Neural cell (in vitro differentiated cells): ENCODE measurements at regions not wholly inside any gene's neighbourhood (a gene's known extent, or its start where the extent isn't known, plus 50 kb on each side); places are given as distances from the start of the nearest gene placed in this dataset.

ENCODE experiments used
- H2AFZ ChIP-seq: fragments of 200-600, 300-800 bp; sonication (generic), shearing (Covaris generic); 2 replicates; pipeline ENCODE4 v1.6.0; 2014; ENCODE audit warnings: low read depth, mild to moderate bottlenecking, antibody characterized with exemption, low read length, moderate library complexity
- H3F3A ChIP-seq: fragments of 200-600 bp; shearing (Covaris generic); 2 replicates; pipeline ENCODE4 v1.6.1; 2016; ENCODE audit warnings: mild to moderate bottlenecking, moderate library complexity, mixed read lengths, antibody characterized with exemption, low read length; ENCODE audit not compliant: insufficient read depth, poor library complexity, severe bottlenecking
- H3K27ac ChIP-seq: fragments of 200-600, 300-800 bp; sonication (generic), shearing (Covaris generic); 2 replicates; pipeline ENCODE4 v1.5.1; 2014; ENCODE audit warnings: mild to moderate bottlenecking, low read length, moderate library complexity
- H3K27me3 ChIP-seq: fragments of 300-800, 200-600 bp; sonication (generic), shearing (Covaris generic); 2 replicates; pipeline ENCODE4 v1.6.0; 2014; ENCODE audit warnings: mild to moderate bottlenecking, low read depth, low read length, moderate library complexity; ENCODE audit not compliant: insufficient read depth
- H3K36me3 ChIP-seq: fragments of 300-800, 200-600 bp; sonication (generic), shearing (Covaris generic); 2 replicates; pipeline ENCODE4 v1.5.1; 2014; ENCODE audit warnings: mild to moderate bottlenecking, antibody characterized with exemption, low read length, moderate library complexity; ENCODE audit not compliant: insufficient read depth
- H3K4me2 ChIP-seq: fragments of 300-800, 200-600 bp; sonication (generic), shearing (Covaris generic); 2 replicates; pipeline ENCODE4 v1.6.0; 2014; ENCODE audit warnings: mild to moderate bottlenecking, low read length
- H3K4me3 ChIP-seq: fragments of 300-800, 200-600 bp; sonication (generic), shearing (Covaris generic); 2 replicates; pipeline ENCODE4 v1.5.1; 2014; ENCODE audit warnings: mild to moderate bottlenecking, low read length, moderate library complexity
- H3K79me2 ChIP-seq: fragments of 200-600 bp; shearing (Covaris generic); replicated peaks from 2 replicates; pipeline ENCODE4 v1.6.0; 2014; ENCODE audit warnings: mild to moderate bottlenecking, low read length, moderate library complexity; ENCODE audit not compliant: insufficient read depth
- H3K9ac ChIP-seq: fragments of 300-800, 200-600 bp; sonication (generic), shearing (Covaris generic); 2 replicates; pipeline ENCODE4 v1.6.1; 2016; ENCODE audit warnings: mild to moderate bottlenecking, low read length, mixed read lengths
- H3K9me2 ChIP-seq: fragments of 200-600 bp; shearing (Covaris generic); 2 replicates; pipeline ENCODE4 v1.6.1; 2016; ENCODE audit warnings: mild to moderate bottlenecking, low read length, mixed read lengths; ENCODE audit not compliant: insufficient read depth
- H3K9me3 ChIP-seq: fragments of 200-600, 300-800 bp; sonication (generic), shearing (Covaris generic); 2 replicates; pipeline ENCODE4 v1.6.1; 2016; ENCODE audit warnings: mild to moderate bottlenecking, mixed run types, low read length, moderate library complexity, mixed read lengths
- H4K20me1 ChIP-seq: fragments of 200-600 bp; shearing (Covaris generic); 2 replicates; pipeline ENCODE4 v1.6.1; 2016; ENCODE audit warnings: mild to moderate bottlenecking, mixed run types; ENCODE audit not compliant: insufficient read depth
- EP300 ChIP-seq: fragments of 450-650 bp; conservative IDR thresholded peaks from 2 replicates; pipeline ENCODE4 v1.6.1; 2014; ENCODE audit warnings: antibody characterized with exemption, mild to moderate bottlenecking, moderate library complexity; ENCODE audit not compliant: poor library complexity, severe bottlenecking
- EZH2 ChIP-seq: fragments of 200-600, 300-800 bp; shearing (Covaris generic), sonication (generic); IDR thresholded peaks from 2 replicates; pipeline ENCODE4 v1.6.1; 2014; ENCODE audit warnings: antibody characterized with exemption, low read length, borderline replicate concordance, mild to moderate bottlenecking; ENCODE audit not compliant: insufficient read depth, poor library complexity, severe bottlenecking
- MXI1 ChIP-seq: fragments of 450-650 bp; conservative IDR thresholded peaks from 2 replicates; pipeline ENCODE4 v1.6.1; 2014; ENCODE audit warnings: antibody characterized with exemption, mild to moderate bottlenecking; ENCODE audit not compliant: poor library complexity, severe bottlenecking
- POLR2AphosphoS5 ChIP-seq: IDR thresholded peaks from 2 replicates; pipeline ENCODE4 v1.6.1; 2012
- RAD21 ChIP-seq: fragments of 450-650 bp; conservative IDR thresholded peaks from 2 replicates; pipeline ENCODE4 v1.6.1; 2014; ENCODE audit warnings: antibody characterized with exemption, mild to moderate bottlenecking, moderate library complexity
- REST ChIP-seq: IDR thresholded peaks from 2 replicates; pipeline ENCODE4 v1.6.1; 2012; ENCODE audit warnings: borderline replicate concordance
- SMC3 ChIP-seq: fragments of 450-650 bp; conservative IDR thresholded peaks from 2 replicates; pipeline ENCODE4 v1.6.1; 2014; ENCODE audit warnings: antibody characterized with exemption, mild to moderate bottlenecking, moderate library complexity; ENCODE audit not compliant: poor library complexity
- TAF1 ChIP-seq: IDR thresholded peaks from 2 replicates; pipeline ENCODE4 v1.6.1; 2012; ENCODE audit warnings: low read depth
- TF ChIP-seq, protein P1 (sequence below): fragments of 450-650 bp; IDR thresholded peaks from 2 replicates; pipeline ENCODE4 v1.5.1; 2014; ENCODE audit warnings: antibody characterized with exemption, mild to moderate bottlenecking, moderate library complexity; ENCODE audit not compliant: poor library complexity, severe bottlenecking

GRCh38 chr7:31192986-31193385 lies 140.9 kb downstream of the ADCYAP1R1 start:
- Histone ChIP-seq H3K27ac (no peak overlapping the region), H2AFZ (peak overlapping the region; percentile 1), H3K4me3 (peak overlapping the region; percentile 35), H3K27me3 (no peaks in the 10 kb centered on the region), H3K9me2 (no peaks in the 10 kb centered on the region), H3K9ac (no peak overlapping the region), H3K4me2 (no peak overlapping the region), H3K36me3 (no peaks in the 10 kb centered on the region), H3K9me3 (no peaks in the 10 kb centered on the region), H4K20me1 (no peaks in the 10 kb centered on the region), H3F3A (no peaks in the 10 kb centered on the region), H3K79me2 (no peaks in the 10 kb centered on the region)
- TF ChIP-seq POLR2AphosphoS5 (no peak), REST (no peak), TAF1 (no peak), EP300 (no peak), EZH2 (no peak), SMC3 (peak; percentile 77), MXI1 (no peak), RAD21 (peak; percentile 84)
- TF ChIP-seq, protein P1, sequence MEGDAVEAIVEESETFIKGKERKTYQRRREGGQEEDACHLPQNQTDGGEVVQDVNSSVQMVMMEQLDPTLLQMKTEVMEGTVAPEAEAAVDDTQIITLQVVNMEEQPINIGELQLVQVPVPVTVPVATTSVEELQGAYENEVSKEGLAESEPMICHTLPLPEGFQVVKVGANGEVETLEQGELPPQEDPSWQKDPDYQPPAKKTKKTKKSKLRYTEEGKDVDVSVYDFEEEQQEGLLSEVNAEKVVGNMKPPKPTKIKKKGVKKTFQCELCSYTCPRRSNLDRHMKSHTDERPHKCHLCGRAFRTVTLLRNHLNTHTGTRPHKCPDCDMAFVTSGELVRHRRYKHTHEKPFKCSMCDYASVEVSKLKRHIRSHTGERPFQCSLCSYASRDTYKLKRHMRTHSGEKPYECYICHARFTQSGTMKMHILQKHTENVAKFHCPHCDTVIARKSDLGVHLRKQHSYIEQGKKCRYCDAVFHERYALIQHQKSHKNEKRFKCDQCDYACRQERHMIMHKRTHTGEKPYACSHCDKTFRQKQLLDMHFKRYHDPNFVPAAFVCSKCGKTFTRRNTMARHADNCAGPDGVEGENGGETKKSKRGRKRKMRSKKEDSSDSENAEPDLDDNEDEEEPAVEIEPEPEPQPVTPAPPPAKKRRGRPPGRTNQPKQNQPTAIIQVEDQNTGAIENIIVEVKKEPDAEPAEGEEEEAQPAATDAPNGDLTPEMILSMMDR, result peak; percentile 84

DNA sequence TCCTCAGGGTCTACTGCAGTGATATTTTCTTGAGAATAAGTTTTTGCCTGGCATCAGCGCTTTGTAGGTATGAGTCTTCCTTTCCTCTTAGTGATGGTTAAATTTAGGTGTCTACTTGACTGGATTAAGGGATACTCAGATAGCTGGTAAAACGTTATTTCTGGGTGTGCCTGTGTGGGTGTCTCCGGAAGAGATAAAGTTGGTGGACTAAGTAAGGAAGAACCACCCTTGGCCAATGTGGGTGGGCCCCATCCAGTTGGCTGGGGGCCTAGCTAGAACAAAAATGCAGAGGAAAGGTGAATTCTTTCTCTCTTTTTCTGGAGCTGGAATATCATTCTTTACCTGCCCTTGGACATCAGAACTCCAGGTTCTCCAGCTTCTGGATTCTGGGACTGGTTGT lies 138.8 kb downstream of the ADCYAP1R1 start:
- H3K9ac ChIP-seq, result no peak overlapping the region
- H3K4me3 ChIP-seq, result no peak overlapping the region
- no peak for TF ChIP-seq POLR2AphosphoS5
- no peak for TF ChIP-seq EP300
- H3K79me2 ChIP-seq, result no peaks in the 10 kb centered on the region
- H4K20me1 ChIP-seq, result no peaks in the 10 kb centered on the region
- no peaks in the 10 kb centered on the region for H3K9me3 ChIP-seq
- no peaks in the 10 kb centered on the region for H3K27me3 ChIP-seq
- no peaks in the 10 kb centered on the region for H3K9me2 ChIP-seq
- H3K4me2 ChIP-seq, result no peak overlapping the region
- no peaks in the 10 kb centered on the region for H3K36me3 ChIP-seq
- H2AFZ ChIP-seq, result no peak overlapping the region
- H3F3A ChIP-seq, result no peaks in the 10 kb centered on the region
- H3K27ac ChIP-seq, result no peak overlapping the region

DNA sequence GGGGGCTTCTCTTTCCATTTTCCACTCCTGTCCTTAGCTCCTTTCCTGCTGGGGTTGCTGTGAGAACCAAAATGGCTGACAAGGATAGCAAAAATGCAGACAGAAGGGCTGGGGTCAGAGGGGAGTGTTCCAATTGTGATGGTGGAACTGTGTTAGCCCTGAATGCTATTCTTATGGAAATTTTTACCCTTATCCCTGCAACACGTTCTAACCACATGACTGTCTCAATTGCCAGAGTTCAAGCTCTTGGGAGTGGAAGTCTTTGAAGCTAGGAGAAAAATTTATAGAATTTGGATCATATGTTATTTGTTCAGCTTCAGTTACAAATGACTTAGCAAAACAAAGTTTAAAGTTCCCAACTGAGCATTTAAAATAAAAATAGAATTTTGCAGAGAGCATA lies 134.1 kb downstream of the ADCYAP1R1 start:
- no peak overlapping the region for H3K4me3 ChIP-seq
- no peaks in the 10 kb centered on the region for H3K9me3 ChIP-seq
- no peak for TF ChIP-seq RAD21
- TF ChIP-seq REST, result no peak
- TF ChIP-seq SMC3, result no peak
- TF ChIP-seq POLR2AphosphoS5, result no peak
- TF ChIP-seq EP300, result no peak
- TF ChIP-seq TAF1, result no peak
- no peak for TF ChIP-seq MXI1
- TF ChIP-seq, protein P1, result no peak
- TF ChIP-seq EZH2, result no peak
- H3K27me3 ChIP-seq, result no peaks in the 10 kb centered on the region
- H3K9ac ChIP-seq, result no peak overlapping the region
- H3K9me2 ChIP-seq, result no peaks in the 10 kb centered on the region
- H3F3A ChIP-seq, result no peaks in the 10 kb centered on the region
- H4K20me1 ChIP-seq, result no peaks in the 10 kb centered on the region
- H3K79me2 ChIP-seq, result no peaks in the 10 kb centered on the region
- no peak overlapping the region for H2AFZ ChIP-seq
- H3K36me3 ChIP-seq, result no peaks in the 10 kb centered on the region
- no peak overlapping the region for H3K27ac ChIP-seq
- H3K4me2 ChIP-seq, result no peak overlapping the region
